ENCODE measurements at regions not wholly inside any gene's neighbourhood (a gene's known extent, or its start where the extent isn't known, plus 50 kb on each side); places are given as distances from the start of the nearest gene placed in this dataset.
A peak's percentile ranks its signal among the peaks of the same experiment; 100 is the strongest.
"Not testable (repeated sequence)": the region's sequence is repeated elsewhere in the genome, so short reads cannot be mapped to it uniquely, and the experiment has no call there.

DNA sequence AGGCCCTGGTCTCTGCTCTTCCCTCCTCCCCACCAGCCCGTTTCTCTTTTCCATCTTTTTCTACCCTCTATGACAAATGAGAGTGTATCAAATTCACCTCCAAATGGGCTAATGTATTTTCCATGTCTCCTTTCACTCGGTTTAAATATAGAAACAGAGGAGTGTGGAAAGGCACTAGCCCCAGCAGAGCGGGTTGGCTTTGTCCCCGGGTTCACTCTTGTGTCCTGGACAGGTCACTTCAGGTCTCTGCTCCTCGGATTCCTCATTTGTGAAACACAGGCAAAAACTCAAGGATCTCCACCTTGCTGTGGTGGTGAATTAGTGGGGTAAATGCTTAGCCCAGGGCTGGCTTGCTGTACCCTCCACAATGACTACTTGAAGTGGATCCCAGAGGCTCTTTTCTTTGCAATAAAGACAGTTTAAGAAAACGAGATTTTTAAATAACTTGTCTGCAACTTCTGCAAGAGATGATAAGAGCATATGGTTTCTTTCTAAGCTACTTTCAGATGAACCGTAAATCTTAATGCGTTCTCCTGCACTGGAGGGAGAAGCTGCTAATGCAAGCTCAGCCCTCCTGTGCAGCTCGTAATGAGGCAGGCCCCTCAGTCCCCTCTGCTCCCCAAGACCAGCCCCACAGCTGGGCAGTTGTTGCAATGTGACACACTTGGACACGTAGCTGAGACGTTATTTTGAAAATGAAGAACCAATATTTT, 292.9 kb downstream of the THBS2 start:
- DNase-seq, result no peak

DNA sequence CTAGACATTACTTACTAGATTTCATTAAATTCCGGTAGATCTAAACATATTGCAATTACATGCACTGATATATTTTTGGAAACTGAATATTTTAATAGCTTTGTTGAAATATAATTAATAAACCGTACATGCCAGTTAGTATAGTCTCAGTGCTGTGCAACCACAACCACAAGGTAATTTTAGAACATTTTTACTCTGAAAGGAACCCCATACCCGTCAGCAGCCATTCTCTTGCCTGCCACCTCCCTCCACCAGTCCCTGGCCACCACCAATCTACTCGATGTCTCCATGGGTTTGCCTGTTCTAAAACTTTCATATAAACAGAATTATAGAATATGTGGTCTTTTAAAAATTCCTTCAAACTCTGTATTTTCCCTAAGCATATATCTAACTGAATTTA, 293.9 kb downstream of the THBS2 start:
- DNase-seq, result no peak

DNA sequence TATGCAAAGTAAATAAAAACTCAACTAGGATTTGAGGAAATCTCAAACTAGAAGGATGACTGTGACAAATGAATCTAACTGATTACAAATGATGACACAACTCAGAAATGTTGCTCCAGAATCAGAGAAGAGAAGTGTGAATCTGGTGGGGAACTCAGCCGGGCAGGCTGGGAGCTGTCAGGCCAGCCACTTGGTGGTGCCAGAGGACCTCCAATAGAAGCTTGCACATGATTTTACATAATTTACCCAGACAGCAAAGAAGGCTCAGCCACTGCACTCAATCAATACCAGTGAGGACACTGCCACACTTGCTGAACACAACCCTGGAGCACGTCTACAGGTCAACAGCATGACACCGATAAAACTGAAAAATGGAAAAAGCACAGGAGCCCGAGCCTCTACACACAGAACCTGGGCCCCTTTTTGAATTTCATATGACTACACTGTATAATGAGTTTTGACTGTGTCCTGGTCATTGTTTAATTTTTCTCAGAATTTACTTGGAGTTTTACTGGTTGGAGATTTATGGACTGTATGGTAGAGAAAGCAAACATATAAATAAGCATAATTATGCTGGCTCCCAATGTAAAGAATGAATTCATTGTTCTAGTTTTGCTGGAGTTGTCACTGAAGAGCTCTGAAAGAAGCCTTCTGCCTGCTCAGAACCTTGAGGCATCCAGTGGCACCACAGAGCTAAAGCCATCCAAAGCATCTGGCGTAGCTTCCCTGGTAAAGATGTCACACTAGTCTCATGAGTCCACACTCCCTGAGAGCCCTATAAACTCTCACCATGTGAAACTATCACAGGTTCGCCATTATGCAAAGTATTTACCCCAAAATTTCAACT, 296.5 kb downstream of the THBS2 start:
- peak in 3 of 5 donors; percentile 22 to 25 (median 24) for DNase-seq

DNA sequence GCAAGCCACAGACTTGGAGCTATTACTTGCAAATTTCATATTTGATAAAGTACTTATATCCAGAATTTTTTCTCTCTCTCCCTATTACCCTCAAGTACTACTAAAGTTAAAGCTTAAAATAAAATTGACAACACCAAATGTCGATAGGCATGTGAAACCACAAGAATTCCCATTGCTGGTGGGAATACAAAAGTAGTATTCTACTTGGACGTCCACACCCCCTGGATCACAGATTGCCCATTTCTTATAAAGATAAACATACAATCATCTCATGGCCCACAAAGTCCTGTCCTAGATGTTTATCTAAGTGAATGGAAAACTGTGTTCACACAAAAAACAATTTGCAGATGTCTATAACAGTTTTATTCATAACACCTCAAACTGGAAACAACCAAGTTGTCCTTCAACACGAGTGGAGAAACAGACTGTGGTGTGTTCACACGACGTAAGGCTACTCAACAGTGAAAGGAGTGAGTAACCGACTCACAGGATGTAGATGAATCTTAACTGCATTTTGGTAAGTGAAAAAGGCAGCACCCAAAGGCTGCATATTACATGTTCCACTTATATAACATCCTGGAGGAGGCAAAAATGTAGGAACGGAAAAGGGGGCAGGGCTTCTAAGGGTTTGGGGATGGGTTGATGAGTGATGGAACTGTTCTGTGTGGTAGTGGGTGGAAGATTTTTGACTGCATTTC, 297.4 kb downstream of the THBS2 start:
- no peak for DNase-seq

DNA sequence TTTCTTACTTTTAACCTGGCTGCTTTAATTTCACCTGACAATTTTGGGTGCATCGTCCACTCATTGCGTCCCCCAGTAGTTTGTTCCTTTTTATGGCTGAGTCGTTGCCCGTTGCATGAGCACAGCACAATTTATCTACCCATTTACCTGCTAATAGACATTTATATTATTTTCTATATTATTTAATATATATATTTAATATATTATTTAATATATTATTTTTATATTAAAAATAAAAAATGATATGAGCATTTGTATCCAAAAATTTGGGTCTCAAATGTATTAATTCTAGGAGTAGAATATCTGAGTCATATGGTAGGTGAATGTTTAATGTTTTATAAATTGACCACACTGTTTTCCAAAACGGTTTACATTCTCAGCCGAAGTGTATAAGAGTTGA, 300.2 kb downstream of the THBS2 start:
- no peak for DNase-seq

DNA sequence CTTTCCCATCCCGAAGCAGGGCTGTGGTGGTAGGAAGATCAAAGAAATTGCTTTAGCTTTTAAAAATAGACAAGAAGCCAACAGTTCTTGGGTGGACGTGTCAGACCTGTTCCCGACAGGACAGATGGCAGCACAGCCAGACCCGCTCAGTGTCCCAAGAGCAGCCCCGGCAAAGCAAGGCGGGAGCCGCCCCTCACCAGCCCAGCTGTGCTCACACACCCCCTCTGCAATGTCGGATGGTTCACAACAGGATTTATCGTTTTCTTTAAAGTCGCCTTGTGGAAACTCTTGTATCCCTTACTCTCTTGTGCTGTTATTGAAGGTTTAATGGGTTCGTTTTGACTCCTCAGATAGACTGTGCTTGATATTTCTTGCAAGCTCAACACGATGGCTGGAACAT, 302.4 kb downstream of the THBS2 start:
- no peak for DNase-seq

DNA sequence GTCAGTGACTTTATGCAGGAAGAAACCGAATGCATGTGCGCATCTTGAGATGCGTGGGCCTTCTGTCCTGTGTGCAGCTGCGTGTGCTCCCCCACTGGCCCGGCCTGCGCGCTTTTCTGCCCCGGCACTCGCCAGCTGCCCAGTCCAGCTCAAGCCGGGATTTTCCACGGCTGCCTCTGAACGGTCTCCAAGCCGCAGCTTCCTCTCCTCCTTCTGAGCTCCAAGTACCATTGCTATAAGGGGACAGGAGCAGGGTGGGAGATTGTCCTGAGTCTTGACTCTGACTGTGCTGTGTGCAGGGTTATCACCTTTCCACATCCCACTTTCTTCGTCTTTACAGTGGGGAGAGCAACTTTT, 302.8 kb downstream of the THBS2 start:
- no peak for DNase-seq

DNA sequence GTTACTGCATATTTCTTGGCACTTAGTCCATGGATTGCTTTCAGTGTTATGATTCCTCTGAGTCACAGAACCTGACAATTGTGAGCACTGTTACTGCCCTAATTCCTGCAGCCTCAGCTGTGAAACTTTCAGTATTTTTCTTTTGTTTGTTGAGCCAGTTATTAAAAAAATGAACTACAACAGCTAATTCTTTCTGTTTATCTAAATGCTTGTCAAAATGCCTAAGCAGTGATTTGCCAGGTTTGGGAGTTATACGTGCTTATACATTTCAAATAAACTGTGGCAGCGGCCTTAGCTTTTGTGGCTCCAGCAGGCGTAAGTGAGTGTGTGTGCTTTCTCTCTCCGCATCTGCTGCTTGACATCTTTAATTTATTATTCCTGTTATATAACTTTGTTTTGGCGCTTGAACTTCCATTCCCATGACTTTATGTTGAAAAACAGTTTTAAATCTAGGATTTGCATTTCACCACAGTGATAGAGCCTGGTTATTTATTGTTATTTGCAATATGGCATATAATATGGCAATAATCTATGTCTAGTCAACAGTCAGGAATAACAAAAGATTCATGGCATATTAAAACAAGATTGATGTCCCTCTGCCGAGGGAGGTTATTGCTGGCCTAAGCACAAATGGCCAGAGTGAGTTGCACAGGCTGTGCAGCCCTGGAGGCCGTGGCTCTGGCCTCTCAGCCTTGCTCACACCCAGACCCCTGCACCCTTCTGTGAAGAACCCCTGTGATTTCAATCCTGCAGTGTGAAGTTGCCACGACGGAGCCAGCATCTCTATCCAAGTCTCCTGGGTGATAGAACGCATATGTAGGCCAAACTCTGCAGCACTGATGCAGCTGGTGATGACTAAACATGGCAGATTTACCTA, 303.4 kb downstream of the THBS2 start:
- no peak for DNase-seq

DNA sequence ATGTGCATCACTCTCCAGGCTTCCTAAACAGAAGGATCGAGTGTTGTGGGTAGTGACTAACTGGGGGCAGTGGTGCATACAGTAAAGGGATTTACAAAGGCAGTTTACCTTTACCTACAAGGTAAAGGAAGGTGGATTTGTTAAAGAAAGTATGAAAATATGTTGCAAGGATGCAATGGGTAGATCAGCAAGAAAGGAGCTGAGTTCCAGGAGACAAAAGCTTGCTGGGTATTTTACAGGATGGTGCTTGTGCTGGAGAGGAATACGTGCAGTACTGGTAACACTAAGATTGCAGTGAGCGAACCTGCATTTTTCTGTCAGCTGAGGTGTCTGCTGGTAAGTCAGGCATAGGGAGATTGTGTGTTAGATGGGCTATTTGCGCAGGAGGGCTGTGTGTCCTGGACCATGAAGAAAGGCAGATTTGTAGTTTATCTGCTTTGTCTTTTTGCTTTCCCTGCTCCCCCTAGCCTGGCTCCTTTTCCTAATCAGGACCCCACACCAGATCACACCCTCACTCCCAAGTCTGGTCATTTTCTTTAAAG, 304.6 kb downstream of the THBS2 start:
- DNase-seq, result no peak

DNA sequence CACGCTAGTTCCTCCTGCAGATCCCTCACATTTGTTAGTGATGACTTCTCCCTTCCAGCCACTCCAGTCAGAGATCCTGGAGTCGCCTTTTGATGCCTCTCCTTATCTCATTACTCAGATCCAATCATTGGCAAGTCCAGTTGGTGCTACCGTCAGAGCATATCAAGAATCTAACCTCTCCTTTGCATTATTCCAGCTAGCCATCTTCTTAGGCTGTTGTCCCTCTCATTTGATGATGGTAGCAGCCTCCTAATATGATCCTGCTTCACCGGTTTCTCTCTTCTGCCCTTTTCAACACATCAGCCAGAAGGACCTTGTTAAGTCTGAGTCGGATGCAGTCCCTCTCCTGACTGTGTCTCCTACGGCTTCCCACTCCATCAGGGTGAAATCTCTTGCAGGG, 305.6 kb downstream of the THBS2 start:
- DNase-seq, result no peak

DNA sequence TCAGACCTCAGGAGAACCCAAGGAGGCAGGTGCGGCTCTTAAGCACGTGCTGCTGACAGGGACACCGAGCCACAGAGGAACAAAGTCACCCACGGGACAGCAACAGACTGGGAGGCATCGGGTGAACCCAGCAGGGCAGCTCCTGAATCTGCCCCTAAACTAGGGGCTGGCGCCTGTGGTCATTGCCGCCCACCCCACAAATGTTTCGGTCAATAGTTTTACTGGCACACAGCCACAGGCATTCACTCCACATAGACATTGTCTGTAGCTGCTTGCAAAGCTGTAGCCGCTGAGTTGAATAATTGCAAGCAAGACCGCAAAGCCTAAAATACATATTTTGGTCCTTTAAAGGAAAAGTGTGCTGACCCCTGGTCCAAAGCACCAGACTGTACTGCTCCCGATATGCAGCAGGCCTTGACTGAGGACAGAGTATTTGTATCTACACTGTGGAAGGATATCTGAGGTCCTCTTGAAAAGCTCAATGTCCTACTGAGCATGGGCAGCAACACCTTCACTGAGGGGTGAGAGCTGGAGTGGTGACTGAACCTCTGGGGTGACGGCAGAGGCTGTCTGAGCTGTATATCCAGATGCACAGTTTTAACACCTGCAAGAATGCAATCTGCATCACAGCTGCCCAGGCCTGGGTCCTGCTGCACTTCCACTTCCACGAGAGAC, 310.3 kb downstream of the THBS2 start:
- no peak for DNase-seq

DNA sequence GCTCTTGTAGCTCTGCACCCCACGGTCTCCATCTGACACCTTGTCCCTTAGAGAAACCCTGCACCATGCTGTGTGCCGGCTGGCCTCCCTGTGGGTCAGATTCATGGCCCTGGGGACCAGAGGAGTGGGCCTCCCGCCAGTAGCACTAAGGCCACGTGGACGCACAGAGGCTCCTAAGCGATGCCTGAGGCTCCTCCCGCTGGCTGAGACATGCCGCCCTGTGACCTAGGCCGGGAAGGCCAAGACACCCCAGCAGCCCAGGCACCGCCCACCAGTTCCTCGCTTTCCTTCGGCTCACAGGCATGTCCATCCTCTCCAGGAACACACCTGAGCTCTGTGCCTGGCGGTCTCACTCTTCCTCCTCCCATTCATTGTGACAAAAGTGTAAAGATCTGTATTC, 311.0 kb downstream of the THBS2 start:
- DNase-seq, result no peak

DNA sequence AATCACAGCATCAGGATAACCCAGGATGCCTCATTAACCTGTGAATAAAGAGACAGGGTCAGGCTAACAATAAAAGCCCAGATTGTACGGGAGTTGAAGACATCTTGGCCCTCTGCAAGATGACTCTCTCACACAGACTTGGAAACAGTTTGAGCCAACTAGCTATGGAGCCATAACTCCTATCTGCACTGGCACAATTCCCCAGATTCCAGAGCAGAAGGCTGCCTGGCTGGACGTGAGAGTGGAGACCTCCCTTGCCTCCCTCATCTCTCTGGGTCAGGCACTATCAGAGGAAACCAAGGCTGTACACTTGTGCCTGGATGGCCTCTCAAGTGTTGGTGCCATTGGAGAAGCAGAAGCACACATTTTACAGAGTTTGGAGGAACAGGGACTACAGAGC, 312.6 kb downstream of the THBS2 start:
- no peak for DNase-seq

DNA sequence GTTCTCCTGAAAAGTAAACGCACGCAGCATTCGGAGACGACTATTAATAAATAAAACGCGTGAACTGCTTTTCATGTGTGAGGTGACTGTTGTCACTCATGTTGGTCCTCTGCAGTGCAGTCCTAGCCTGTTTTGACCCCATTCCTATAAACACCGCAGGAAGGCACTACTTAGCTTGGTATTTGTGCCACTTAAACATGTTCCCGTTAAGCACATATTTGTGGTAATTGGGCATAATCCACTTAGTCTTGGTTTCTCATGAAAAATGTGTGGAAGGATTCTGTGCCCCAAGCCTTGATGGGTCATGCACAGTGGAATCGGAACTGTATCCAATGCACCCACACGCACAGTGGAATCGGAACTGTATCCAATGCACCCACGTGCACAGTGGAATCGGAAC, 313.9 kb downstream of the THBS2 start:
- DNase-seq, result no peak

DNA sequence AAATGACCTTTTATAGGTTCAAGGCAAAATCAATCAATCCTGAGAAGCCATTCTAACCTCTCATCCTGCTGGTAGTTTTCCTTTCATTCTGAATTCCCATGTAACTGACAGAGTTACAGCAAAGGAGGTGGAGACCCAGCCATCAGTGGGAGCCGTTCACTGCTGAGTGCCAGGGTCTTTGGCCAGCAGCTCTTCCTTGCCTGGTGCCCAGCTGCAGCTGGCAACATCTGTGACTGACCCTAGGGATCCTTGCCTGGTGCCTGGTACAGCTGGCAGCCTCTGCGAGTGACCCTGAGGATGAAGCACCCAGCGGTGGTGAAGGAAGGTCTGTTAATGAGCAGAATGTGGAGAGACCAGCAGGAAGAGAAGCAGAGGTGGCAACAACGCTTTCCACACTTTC, 314.6 kb downstream of the THBS2 start:
- DNase-seq, result no peak

DNA sequence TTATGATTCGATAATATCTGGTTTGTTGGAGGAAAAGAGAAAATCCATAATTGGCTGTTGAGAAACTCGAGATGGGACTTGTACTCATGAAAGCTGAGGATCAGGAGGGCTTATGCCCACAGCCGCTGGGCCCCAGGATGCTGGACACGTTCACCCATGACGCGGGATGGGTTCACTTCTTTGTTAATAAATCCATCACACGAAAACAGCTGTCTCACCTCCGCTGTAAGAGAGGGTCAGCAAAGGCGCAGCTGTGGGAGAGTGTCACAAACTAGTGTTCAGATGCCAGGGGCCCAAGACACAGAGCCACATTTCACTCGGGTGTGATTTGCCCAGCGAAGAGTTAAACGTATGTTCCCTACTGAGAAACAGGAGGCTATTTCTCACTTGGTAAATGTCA, 315.1 kb downstream of the THBS2 start:
- DNase-seq, result no peak

DNA sequence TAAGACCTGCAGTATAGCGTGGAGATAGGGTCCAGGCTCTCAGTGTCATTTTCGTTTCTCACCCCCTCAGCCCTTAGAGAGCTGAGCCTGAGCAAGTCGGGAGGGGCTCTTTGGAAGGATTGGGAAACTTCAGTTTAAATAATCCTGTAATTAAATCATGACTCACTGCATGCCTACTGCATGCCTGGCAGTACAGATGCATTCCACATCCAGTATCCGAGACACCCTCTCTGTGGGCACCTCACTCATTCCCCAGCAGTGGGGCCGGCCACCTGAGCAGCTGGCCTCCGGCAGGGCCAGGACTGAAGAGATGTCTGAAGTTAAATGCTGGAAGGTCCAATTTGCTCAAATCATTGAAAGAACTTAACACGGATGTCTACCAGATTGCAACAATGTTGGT, 316.6 kb downstream of the THBS2 start:
- no peak for DNase-seq

DNA sequence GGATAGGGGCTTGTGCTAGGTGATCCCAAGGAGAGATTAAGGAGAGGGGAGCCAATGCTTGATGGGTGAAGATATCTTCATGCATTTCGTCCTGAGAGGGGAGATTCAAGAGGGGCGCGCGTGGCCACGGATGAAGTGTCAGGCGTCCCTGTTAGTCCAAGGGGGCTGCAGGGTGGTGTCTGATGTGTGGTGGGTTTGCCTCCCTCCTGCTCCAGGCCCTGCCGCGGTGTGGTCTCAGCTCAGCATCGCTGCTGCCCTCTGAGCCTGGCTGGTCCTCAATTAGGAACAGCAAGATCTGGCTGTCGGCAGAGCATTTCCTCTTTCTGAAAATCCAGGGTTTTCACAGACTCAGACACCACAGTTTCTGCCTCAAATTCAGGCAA, 318.0 kb downstream of the THBS2 start:
- no peak for DNase-seq

DNA sequence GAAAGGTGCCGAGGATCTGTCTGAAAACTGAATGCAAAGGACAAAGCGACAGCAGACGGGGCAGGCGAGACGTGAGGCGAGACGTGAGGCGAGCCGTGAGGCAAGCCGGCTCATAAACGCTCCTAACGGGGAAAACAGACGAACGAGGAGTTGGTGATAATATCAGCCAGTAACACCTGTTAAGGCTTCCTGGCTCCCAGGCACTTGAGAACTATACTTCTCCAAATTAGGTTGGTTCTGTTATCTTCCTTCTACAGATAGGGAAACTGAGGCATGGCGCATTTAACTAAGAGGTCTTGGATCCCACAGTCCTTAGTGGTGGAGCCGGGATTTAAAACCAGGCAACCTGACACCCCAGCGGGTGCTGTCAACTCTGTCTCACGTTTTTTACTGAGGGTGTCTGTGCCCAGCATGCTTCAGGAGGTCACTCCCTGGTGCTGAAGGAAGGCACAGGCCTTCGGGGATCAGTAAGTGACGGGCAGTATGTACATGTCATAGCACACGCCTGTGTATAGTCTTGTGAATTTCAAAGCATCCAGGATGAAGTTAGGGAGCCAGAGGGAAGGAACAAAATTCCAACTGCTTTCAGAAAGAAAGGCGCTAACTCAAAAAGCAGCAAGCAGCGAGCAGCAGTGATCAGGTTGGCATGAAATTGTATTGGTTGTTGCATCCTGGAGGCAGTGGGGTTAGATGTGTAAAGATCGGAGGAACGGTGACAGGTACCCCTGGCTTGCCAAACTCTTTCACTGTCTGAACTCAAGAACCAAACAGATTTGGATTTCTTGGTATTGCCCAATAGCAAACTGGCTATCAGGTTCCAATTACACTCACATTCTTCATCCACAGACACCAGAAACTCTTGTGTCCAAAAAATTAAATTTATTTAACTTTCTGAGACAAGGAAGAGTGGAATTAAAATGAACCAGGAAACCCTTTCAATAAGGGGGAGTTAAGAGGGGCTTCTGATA, 318.7 kb downstream of the THBS2 start:
- DNase-seq, result no peak

DNA sequence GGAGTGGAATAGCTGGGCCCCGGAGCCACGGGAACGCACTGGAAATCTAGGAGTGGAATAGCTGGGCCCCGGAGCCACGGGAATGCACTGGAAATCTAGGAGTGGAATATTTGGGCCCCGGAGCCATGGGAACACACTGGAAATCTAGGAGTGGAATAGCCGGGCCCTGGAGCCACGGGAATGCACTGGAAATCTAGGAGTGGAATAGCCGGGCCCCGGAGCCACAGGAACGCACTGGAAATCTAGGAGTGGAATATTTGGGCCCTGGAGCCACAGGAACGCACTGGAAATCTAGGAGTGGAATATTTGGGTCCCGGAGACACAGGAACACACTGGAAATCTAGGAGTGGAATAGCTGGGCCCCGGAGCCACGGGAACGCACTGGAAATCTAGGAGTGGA, 321.5 kb downstream of the THBS2 start:
- DNase-seq, result not testable (repeated sequence)

DNA sequence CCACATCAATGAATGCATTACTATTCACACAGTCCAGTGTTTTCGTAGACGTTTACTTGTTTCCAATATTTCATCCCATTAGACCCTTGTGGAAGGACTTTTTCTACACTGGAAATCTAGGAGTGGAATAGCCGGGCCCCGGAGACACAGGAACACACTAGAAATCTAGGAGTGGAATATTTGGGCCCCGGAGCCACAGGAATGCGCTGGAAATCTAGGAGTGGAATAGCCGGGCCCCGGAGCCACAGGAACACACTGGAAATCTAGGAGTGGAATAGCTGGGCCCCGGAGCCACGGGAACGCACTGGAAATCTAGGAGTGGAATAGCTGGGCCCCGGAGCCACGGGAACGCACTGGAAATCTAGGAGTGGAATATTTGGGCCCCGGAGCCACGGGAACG, 322.6 kb downstream of the THBS2 start:
- DNase-seq, result not testable (repeated sequence)

Measured in T-helper 1 cell (primary cell).